Keratinocyte (primary cell): ENCODE measurements at regions not wholly inside any gene's neighbourhood (a gene's known extent, or its start where the extent isn't known, plus 50 kb on each side); places are given as distances from the start of the nearest gene placed in this dataset.
"Not testable (repeated sequence)": the region's sequence is repeated elsewhere in the genome, so short reads cannot be mapped to it uniquely, and the experiment has no call there.

Source experiments
- DNase-seq: peaks from one replicate; pipeline ENCODE4 v3.0.0-alpha.2; 2011; ENCODE audit warnings: low read depth, missing footprints, low spot score
- FAIRE-seq: peaks from 2 replicates; lab custom pipeline; 2011; peaks lifted over from hg19 to GRCh38; lab: Jason Lieb, UNC
- H2AFZ ChIP-seq: 2 replicates; pipeline ENCODE4 v1.6.0; 2012; ENCODE audit warnings: low read length, control low read depth, inconsistent platforms; ENCODE audit not compliant: control insufficient read depth
- H3K27ac ChIP-seq: 2 replicates; pipeline ENCODE4 v1.5.1; 2011; ENCODE audit warnings: low read length; ENCODE audit not compliant: control insufficient read depth, insufficient read depth
- H3K27me3 ChIP-seq: 3 replicates; pipeline ENCODE4 v1.6.0; 2011; ENCODE audit warnings: low read length; ENCODE audit not compliant: control insufficient read depth, insufficient read depth; ENCODE audit errors: extremely low read depth
- H3K36me3 ChIP-seq, 2 experiments: 2 replicates in 1 of 2; 3 replicates in 1 of 2; pipeline ENCODE4 v1.5.1; 2011; ENCODE audit warnings: low read length in 2 of 2, mild to moderate bottlenecking in 1 of 2; ENCODE audit not compliant: control insufficient read depth in 2 of 2, insufficient read depth in 2 of 2; ENCODE audit errors: extremely low read depth in 1 of 2
- H3K4me1 ChIP-seq: 3 replicates; pipeline ENCODE4 v1.5.1; 2011; ENCODE audit warnings: low read length; ENCODE audit not compliant: control insufficient read depth, insufficient read depth; ENCODE audit errors: extremely low read depth
- H3K4me2 ChIP-seq: 3 replicates; pipeline ENCODE4 v1.6.0; 2011; ENCODE audit warnings: low read depth, low read length; ENCODE audit not compliant: control insufficient read depth, insufficient read depth; ENCODE audit errors: extremely low read depth
- H3K4me3 ChIP-seq, 3 experiments: fragments of 200-600 bp in 1 of 3; sonication (generic) in 1 of 3; 2 replicates in 2 of 3; 3 replicates in 1 of 3; pipeline ENCODE4 v1.5.1; 2011 to 2016; ENCODE audit warnings: low read length in 3 of 3, mild to moderate bottlenecking in 3 of 3, control low read depth in 2 of 3, inconsistent platforms in 1 of 3, low read depth in 1 of 3, mixed read lengths in 1 of 3, mixed run types in 1 of 3, moderate library complexity in 1 of 3; ENCODE audit not compliant: control insufficient read depth in 2 of 3, insufficient read depth in 2 of 3; ENCODE audit errors: extremely low read depth in 1 of 3
- H3K79me2 ChIP-seq: 2 replicates; pipeline ENCODE4 v1.6.0; 2012; ENCODE audit warnings: low read length; ENCODE audit not compliant: control insufficient read depth, insufficient read depth
- H3K9ac ChIP-seq: 3 replicates; pipeline ENCODE4 v1.6.0; 2011; ENCODE audit warnings: low read length; ENCODE audit not compliant: control insufficient read depth, insufficient read depth; ENCODE audit errors: extremely low read depth
- H3K9me1 ChIP-seq: 3 replicates; pipeline ENCODE4 v1.6.0; 2011; ENCODE audit warnings: low read length; ENCODE audit not compliant: control insufficient read depth, insufficient read depth; ENCODE audit errors: extremely low read depth
- H3K9me3 ChIP-seq: 2 replicates; pipeline ENCODE4 v1.5.1; 2012; ENCODE audit warnings: low read depth, low read length; ENCODE audit not compliant: control insufficient read depth
- H4K20me1 ChIP-seq: 3 replicates; pipeline ENCODE4 v1.6.0; 2011; ENCODE audit warnings: low read length; ENCODE audit not compliant: control insufficient read depth, insufficient read depth; ENCODE audit errors: extremely low read depth
- EZH2 ChIP-seq: IDR thresholded peaks from one replicate; pipeline ENCODE4 v1.6.1; 2012; ENCODE audit warnings: inconsistent platforms, mild to moderate bottlenecking, low read length, moderate library complexity
- dilution Hi-C: fragments of 300-500 bp; cut with MboI; formaldehyde crosslinking; loops from one replicate; pipeline ENCODE4 v1.7.0; 2020; ENCODE audit warnings: low sequenced_read_pairs; ENCODE audit not compliant: extremely low pct_ligation_motif_present
- TF ChIP-seq, protein P1 (sequence below), 3 experiments: IDR thresholded peaks in 1 of 3; conservative IDR thresholded peaks in 1 of 3; optimal IDR thresholded peaks in 1 of 3; 2 replicates in 2 of 3; 3 replicates in 1 of 3; pipeline versions ENCODE3 to v1.5.1; 2011; ENCODE audit warnings: low read length in 3 of 3, mild to moderate bottlenecking in 3 of 3, moderate library complexity in 2 of 3, control low read depth in 1 of 3, inconsistent platforms in 1 of 3; ENCODE audit not compliant: insufficient read depth in 2 of 3; ENCODE audit errors: extremely low read depth in 1 of 3

DNA sequence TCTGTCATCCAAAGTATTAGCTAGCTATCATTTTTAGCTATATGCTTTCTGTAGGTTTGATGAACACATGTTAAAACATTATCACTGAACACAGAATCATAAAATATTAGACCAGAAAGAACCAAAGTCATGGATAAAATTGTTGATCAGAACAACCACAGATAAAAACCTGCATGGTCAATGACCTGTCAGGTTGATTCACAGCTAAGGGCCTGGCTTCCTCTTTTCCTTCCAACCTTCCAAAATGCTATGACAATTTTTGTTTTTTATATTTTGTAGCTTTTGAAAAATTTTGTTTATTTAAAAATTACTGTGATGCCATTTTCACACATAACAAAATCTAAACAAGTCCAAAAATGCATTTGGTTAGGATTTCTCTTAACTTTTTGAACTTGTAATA lies 444.4 kb upstream of the CHRM2 start:
- FAIRE-seq, result no peak
- no peaks in the 10 kb centered on the region for H3K36me3 ChIP-seq
- no peak for DNase-seq
- H4K20me1 ChIP-seq, result no peaks in the 10 kb centered on the region
- TF ChIP-seq EZH2, result no peak
- TF ChIP-seq, protein P1, sequence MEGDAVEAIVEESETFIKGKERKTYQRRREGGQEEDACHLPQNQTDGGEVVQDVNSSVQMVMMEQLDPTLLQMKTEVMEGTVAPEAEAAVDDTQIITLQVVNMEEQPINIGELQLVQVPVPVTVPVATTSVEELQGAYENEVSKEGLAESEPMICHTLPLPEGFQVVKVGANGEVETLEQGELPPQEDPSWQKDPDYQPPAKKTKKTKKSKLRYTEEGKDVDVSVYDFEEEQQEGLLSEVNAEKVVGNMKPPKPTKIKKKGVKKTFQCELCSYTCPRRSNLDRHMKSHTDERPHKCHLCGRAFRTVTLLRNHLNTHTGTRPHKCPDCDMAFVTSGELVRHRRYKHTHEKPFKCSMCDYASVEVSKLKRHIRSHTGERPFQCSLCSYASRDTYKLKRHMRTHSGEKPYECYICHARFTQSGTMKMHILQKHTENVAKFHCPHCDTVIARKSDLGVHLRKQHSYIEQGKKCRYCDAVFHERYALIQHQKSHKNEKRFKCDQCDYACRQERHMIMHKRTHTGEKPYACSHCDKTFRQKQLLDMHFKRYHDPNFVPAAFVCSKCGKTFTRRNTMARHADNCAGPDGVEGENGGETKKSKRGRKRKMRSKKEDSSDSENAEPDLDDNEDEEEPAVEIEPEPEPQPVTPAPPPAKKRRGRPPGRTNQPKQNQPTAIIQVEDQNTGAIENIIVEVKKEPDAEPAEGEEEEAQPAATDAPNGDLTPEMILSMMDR (optimal IDR thresholded peaks at IDR 0.05 in 1 of 3, IDR thresholded peaks at IDR 0.05 in 1 of 3, conservative IDR thresholded peaks at IDR 0.05 in 1 of 3; ENCODE audit: extremely low read depth in 1 of 3, insufficient read depth in 2 of 3, low read length in 3 of 3), result no peak
- H3K4me1 ChIP-seq, result no peaks in the 10 kb centered on the region
- H3K4me3 ChIP-seq, result no peak overlapping the region
- no peak overlapping the region for H3K27ac ChIP-seq
- dilution Hi-C loops, result no loop called here
- no peak overlapping the region for H3K9ac ChIP-seq
- H3K27me3 ChIP-seq, result no peaks in the 10 kb centered on the region
- no peaks in the 10 kb centered on the region for H3K9me3 ChIP-seq
- H3K9me1 ChIP-seq, result no peaks in the 10 kb centered on the region
- H2AFZ ChIP-seq, result no peak overlapping the region
- no peak overlapping the region for H3K4me2 ChIP-seq
- no peaks in the 10 kb centered on the region for H3K79me2 ChIP-seq

DNA sequence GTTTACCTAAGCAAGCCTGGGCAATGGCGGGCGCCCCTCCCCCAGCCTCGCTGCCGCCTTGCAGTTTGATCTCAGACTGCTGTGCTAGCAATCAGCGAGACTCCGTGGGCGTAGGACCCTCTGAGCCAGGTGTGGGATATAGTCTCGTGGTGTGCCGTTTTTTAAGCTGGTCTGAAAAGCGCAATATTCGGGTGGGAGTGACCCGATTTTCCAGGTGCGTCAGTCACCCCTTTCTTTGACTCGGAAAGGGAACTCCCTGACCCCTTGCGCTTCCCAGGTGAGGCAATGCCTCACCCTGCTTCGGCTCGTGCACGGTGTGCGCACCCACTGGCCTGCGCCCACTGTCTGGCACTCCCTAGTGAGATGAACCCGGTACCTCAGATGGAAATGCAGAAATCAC lies 442.6 kb upstream of the MTPN start:
- H3K9me3 ChIP-seq, H3K9me1 ChIP-seq, H3K4me1 ChIP-seq, H3K4me2 ChIP-seq, H3K4me3 ChIP-seq, H2AFZ ChIP-seq, dilution Hi-C loops, H3K36me3 ChIP-seq, DNase-seq, H4K20me1 ChIP-seq, H3K9ac ChIP-seq, H3K27ac ChIP-seq, H3K27me3 ChIP-seq, FAIRE-seq, H3K79me2 ChIP-seq: not testable (repeated sequence)

DNA sequence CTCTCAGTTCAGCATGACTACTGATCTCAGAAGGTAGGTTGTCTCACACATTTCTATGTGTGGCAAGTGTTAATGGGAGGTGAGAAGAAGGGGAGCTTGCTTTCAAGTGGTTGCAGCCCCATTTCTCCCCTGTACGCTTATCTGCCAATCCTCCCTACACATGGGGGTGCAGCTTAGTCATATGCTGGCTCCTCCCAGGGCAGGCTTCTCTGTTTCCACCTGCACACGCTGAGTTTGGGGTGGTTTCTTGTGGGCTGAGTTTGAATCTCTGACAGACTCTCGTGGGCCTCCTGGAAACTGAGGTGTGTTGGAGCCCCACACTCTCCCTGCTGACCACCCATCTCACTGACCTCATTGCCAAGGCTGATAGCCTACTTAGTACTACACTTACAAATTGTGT lies 435.8 kb upstream of the MTPN start:
- Histone ChIP-seq H3K4me2 (no peak overlapping the region), H3K9me1 (no peaks in the 10 kb centered on the region), H3K4me3 (no peak overlapping the region), H3K27me3 (no peaks in the 10 kb centered on the region), H2AFZ (no peak overlapping the region), H3K9ac (no peak overlapping the region), H3K9me3 (no peaks in the 10 kb centered on the region), H3K79me2 (no peaks in the 10 kb centered on the region), H4K20me1 (no peaks in the 10 kb centered on the region), H3K27ac (no peak overlapping the region), H3K4me1 (no peaks in the 10 kb centered on the region), H3K36me3 (no peaks in the 10 kb centered on the region)
- DNase-seq (no peak), FAIRE-seq (no peak)
- dilution Hi-C loops, result no loop called here
- TF ChIP-seq, protein P1 (optimal IDR thresholded peaks at IDR 0.05 in 1 of 3, IDR thresholded peaks at IDR 0.05 in 1 of 3, conservative IDR thresholded peaks at IDR 0.05 in 1 of 3; ENCODE audit: extremely low read depth in 1 of 3, insufficient read depth in 2 of 3, low read length in 3 of 3), result no peak
- TF ChIP-seq EZH2, result no peak
